Ishikawa (cell line): ENCODE measurements at regions not wholly inside any gene's neighbourhood (a gene's known extent, or its start where the extent isn't known, plus 50 kb on each side); places are given as distances from the start of the nearest gene placed in this dataset.

Experiments
- EP300 ChIP-seq: IDR thresholded peaks from 2 replicates; pipeline ENCODE4 v1.6.1; 2012; ENCODE audit warnings: borderline replicate concordance
- NFIC ChIP-seq: IDR thresholded peaks from 2 replicates; pipeline ENCODE4 v1.6.1; 2012
- RAD21 ChIP-seq: IDR thresholded peaks from 2 replicates; pipeline ENCODE4 v1.6.1; 2012; ENCODE audit warnings: low read depth
- TCF12 ChIP-seq: IDR thresholded peaks from 2 replicates; pipeline ENCODE4 v1.6.1; 2012; ENCODE audit warnings: low read depth
- TEAD4 ChIP-seq: IDR thresholded peaks from 2 replicates; pipeline ENCODE4 v1.6.1; 2012
- USF1 ChIP-seq: IDR thresholded peaks from 2 replicates; pipeline ENCODE4 v1.6.1; 2012
- TF ChIP-seq, protein P1 (sequence below): IDR thresholded peaks from 2 replicates; pipeline ENCODE4 v1.6.1; 2012

DNA sequence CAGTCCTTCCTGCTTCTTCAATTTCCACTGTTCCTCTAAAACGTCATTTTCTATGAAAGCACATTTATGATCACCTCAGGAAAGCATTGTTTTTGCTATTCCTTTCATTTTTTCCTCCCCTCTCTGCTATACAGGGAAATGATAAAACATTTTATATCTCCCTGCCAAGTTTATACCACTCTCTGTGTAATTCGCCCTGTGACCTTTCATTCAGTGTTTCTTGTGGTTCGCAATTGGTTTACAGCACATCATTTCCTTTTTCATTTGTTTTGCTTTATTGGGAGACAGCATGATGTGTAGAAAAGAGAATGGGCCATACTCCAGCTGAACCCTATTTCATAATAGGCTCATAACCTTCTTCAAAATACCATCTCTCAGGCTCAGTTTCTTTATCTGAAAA lies 99.9 kb upstream of the RAPGEF2 start:
- TF ChIP-seq RAD21 (no peak), EP300 (no peak), NFIC (no peak), TCF12 (no peak), USF1 (no peak), TEAD4 (no peak)
- TF ChIP-seq, protein P1, sequence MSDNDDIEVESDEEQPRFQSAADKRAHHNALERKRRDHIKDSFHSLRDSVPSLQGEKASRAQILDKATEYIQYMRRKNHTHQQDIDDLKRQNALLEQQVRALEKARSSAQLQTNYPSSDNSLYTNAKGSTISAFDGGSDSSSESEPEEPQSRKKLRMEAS: no peak
